RCC 7860 (cell line): ENCODE measurements at regions not wholly inside any gene's neighbourhood (a gene's known extent, or its start where the extent isn't known, plus 50 kb on each side); places are given as distances from the start of the nearest gene placed in this dataset.

Experiments used
- DNase-seq: peaks from one replicate; pipeline ENCODE4 v3.0.0-alpha.2; 2015; ENCODE audit warnings: low spot score
- FAIRE-seq: peaks from 2 replicates; lab custom pipeline; 2012; peaks lifted over from hg19 to GRCh38; lab: Jason Lieb, UNC

- FAIRE-seq: no peak
These were observed 92.9 kb downstream of the VEGFA start for GRCh38 chr6:43862925-43863324.

GRCh38 chr6:43861212-43861894 lies 91.3 kb downstream of the VEGFA start:
- no peak for FAIRE-seq
- no peak for DNase-seq

More at GRCh38 chr6:43862925-43863324, 92.9 kb downstream of the VEGFA start:
- DNase-seq: no peak

GRCh38 chr6:43860285-43860684 lies 90.3 kb downstream of the VEGFA start:
- FAIRE-seq (no peak), DNase-seq (no peak)

- FAIRE-seq (no peak), DNase-seq (no peak)
These were observed 89.2 kb downstream of the VEGFA start for GRCh38 chr6:43859213-43859612.

DNA sequence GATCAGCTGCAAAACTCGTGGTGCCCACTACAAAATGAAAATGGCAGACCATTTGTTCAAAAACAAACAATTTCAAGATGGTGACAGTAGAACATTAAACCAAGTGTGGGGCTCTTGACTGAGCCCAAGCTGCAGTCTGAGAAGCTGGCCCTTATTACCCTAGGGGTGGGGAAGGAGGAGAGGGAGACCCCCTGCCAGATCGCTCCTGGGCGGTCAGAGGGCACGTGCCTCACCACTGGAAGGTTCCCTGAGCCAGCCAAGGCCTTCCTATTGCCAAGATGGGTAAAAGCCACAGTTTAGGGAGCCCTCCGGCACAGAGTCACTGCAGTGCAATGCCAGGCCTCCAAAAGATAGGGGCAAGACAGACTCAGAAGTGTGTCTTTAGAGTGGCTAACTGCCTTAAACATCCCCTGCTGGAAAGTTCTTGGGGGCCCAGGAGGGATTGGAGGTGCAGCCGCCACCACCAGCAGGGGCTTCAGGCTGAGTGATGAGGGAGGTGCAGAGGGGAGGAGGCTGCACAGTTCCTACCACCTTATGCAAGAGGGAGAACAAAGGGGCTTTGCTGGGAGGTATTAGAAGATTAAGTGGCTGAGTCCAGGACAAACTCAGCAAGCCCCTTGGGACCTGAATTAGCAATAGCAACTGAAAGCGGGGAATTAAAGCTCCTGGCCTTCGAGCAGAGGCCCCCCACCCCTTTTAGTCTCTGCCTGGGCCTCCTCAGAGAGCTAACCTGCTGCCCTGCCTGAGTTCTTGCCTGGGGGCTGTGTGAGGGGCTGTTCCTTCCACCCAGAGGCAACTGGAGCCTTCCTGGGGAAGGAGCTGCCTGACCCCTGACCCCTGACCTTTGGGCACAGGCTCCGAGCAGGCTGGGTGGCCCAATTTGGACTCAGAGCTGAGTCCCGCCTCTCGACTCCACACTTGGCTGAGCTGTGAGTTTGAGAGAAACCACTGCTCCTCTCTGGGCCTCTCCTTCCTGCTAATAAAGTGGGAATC lies 88.4 kb downstream of the VEGFA start:
- DNase-seq (no peak), FAIRE-seq (no peak)

DNA sequence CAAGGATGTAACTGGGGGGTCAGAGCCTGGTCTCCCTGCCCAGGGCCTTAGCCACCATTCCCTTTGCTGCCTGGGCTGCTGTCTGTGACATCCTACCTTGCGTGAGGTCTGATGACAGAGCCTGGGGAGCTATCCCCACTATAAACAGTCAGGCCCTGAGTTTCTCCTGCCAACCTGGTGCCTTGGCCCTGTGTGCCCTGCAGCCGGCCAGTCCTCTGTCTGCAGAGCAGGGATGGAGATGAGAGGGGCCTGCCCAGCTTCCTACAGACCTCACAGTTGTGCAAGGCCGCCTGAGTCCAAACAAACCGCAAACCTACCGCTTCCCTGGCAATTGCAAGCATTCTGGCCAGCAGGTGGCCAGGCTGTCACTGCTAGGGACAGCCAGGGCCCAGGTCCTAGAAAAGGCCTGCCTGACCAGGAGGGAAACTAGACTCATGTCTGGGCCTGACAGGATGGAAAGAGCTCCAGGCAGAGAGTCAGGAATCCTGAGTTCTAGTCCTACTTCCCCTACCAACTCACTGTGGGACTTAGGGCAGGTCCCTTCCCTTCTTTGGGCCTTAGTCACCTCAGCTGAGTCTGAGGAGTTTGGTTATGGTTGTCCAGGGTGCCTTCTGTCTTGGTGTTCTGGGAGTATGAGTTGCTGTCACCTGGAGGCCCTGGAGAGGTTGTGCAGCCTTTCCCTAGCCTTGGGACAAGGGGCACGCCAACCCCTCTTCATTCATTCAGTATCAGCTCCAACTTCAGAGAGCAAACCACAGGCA lies 86.2 kb downstream of the VEGFA start:
- DNase-seq: no peak
- no peak for FAIRE-seq

GRCh38 chr6:43855247-43855646 lies 85.2 kb downstream of the VEGFA start:
- FAIRE-seq (no peak), DNase-seq (no peak)

DNA sequence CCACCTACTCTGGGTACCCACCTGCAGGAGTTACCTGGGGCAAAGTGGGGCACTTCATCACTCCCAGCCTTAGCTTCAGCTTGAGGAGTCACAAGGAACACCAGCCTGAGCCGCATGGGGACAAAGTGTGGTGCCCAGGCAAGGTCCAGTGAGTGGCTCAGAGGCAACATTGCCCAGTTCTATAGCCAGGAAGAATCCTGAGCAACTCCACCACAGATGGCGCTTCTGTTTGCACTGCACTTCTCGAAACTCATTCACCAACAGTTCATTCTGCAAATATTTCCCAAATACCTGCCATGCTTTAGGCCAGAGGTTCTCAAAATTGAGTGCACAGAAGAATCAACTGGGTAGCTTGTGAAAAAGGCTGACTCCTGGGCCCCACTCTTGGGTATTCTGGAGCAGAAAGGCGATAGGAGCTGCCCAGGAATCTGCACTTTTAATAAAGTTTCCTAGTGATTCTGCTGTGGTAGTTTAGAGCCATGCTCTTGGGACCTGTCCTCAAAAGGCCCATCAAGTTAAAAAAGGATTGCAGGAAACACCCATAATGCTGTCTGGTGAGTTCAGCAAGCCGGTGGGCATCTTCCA lies 83.1 kb downstream of the VEGFA start:
- FAIRE-seq: no peak

GRCh38 chr6:43852350-43852864 lies 82.4 kb downstream of the VEGFA start:
- no peak for DNase-seq
- FAIRE-seq: no peak

More for the DNA sequence above, 83.1 kb downstream of the VEGFA start:
- DNase-seq: no peak

- FAIRE-seq: no peak
- peak; percentile 21 for DNase-seq
These were observed 81.3 kb downstream of the VEGFA start for GRCh38 chr6:43851204-43851865.

DNA sequence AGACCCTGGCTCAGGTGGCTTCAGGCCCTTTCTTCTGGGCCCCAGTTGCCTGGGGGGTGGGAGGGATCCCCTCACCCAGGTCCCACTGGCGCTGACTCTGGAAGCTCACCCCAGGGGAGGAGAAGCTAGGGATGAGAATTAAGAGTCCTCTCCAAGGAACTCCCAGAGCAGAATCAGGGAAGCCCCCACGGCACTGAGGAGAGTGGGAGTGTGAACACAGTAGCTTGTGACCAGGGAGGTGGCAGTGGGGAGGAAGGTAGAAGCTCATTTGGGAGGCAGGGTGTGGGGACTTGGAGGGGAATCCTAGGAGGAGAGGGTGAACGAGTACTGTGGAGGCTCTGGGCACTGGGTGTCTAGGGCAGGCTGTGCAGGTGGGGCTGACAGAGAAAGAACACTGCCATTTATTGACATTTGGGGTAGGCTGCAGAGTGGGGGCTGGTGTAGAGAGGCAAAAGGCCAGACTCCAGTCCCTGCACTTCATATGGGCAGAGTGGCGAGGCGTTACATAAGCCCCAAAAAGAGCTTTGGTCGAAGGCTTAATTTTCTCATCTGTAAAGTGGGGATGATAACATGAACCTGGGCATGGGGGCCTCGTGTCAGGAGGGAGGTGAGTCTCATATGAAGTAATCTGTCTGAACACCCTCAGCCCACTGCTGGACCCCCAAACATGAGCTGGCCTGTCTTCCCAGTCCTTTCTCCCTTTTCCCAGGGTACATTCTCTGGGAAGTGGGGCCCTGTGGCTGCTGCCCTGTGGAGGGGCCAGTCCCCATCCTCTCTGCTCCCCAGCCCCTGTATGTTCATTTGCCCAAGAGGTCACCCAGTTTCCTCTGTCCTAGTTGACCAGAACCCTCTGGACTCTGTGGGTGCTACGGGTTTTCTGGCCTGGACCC lies 80.5 kb downstream of the VEGFA start:
- FAIRE-seq (no peak), DNase-seq (no peak)

DNA sequence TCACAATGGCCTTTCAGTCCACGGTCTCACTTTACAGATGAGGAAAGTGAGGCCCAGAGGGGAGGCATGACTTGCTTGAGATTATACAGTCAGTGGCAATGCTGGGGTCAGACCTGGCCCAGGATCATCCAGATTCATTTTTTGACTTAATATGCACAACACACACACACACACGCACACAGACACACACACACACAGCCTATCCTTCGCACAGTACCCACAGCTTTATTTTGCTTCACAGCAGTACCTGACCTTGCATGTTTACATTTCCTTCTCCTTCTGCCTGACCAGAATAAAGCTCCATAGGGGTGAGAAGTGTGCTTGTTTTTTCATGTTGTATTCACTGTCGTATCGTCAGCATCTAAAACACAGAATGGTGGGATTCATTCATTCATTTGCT lies 79.8 kb downstream of the VEGFA start:
- FAIRE-seq (no peak), DNase-seq (no peak)

DNA sequence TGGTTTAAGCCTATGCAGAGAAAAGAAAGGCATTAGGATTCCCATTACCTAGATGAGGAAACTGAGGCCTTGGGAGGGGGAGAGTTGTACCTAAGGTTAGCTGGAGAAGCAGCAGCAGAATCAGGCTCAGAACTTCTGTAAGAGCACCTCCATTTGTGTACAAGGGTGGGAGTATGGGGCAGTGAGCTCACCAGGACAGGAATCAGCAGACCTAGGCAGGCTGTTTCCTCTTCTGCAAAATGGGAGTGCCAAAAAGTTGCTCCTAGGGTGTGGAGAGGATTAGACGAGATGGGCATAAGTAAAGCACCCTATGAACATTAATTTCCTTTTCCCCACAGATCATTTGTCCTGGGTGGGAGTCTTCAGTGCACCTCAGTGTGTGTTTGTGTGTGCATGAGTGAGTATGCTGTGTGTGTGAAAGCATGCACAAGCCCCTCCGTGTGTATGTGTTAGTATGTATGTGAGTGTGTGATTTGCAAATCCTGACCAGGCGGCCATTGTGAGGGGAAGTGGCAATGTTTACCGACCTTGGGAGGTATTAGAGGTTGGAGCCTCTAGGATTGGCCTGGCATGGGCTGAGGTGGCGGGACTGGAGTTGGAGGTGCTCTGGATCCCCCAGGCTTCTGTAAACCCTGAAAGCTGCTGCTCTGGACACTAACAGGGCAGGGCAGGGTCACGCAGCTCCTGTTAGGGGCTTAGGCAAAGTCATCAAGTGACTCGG lies 78.8 kb downstream of the VEGFA start:
- FAIRE-seq: no peak
- DNase-seq: no peak

- FAIRE-seq (no peak), DNase-seq (no peak)
These were observed 78.0 kb downstream of the VEGFA start for GRCh38 chr6:43847741-43848630.

GRCh38 chr6:43846556-43846955 lies 76.5 kb downstream of the VEGFA start:
- no peak for FAIRE-seq

DNA sequence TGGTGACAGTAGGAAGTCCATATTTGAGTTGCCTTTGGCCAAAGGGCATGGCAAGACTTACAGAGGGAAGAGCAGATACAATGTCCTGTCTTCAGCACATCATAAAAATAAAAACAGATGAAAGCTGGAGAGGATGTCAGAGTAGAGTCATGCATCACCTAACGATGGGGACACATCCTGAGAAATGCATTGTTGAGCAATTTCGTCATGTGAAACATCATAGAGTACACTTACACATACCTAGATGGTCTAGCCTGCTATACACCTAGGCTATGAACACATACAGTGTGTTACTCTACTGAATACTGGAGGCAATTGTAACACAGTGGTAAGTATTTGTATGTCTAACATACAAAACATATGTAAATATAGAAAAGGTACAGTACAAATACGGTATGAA lies 75.6 kb downstream of the VEGFA start:
- FAIRE-seq (no peak), DNase-seq (no peak)

More at GRCh38 chr6:43846556-43846955, 76.5 kb downstream of the VEGFA start:
- no peak for DNase-seq

DNA sequence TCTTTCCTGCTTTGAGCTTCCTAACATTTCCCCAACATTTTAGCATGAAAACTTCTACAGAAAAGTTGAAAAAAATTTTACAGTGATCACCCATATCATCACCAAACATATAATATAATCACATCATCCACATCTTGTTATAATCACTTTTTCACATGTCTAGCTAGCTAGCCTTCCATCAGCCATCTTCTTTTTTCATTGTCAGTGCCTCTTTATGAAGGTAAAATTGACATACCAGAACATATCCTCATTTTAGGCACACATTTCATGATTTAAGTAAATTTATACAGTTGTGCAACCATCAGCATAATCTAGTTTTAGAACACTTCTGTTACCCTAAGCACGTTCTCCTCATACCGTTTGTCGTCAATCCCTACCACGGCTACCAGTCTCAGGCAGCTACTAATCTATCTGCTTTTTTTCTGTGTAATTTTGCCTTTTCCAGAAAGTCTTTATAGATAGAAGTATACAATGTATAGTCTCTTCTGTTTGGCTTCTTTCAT lies 73.7 kb downstream of the VEGFA start:
- no peak for FAIRE-seq

More for the DNA sequence above, 73.7 kb downstream of the VEGFA start:
- no peak for DNase-seq
